Spinal cord (tissue), 9 donors: ENCODE measurements at regions not wholly inside any gene's neighbourhood (a gene's known extent, or its start where the extent isn't known, plus 50 kb on each side); places are given as distances from the start of the nearest gene placed in this dataset.

Experiments used
- DNase-seq, 6 donors: peaks; one replicate each; pipeline versions ENCODE4 v3.0.0 to v3.0.0-alpha.2; 2013 to 2015; ENCODE audit warnings: low spot score in 6 of 6, low read depth in 4 of 6
- H3K27ac ChIP-seq: one replicate; pipeline ENCODE4 v1.5.1; 2013; ENCODE audit warnings: low read depth, low read length, control low read depth
- H3K27me3 ChIP-seq: one replicate; pipeline ENCODE4 v1.6.1; 2013; ENCODE audit warnings: low read length; ENCODE audit not compliant: control insufficient read depth, insufficient read depth
- H3K36me3 ChIP-seq: one replicate; pipeline ENCODE4 v1.6.1; 2013; ENCODE audit warnings: low read length; ENCODE audit not compliant: control insufficient read depth, insufficient read depth
- H3K4me1 ChIP-seq: one replicate; pipeline ENCODE4 v1.6.1; 2013; ENCODE audit warnings: low read length; ENCODE audit not compliant: control insufficient read depth, insufficient read depth
- H3K4me3 ChIP-seq: one replicate; pipeline ENCODE4 v1.5.1; 2013; ENCODE audit warnings: low read depth, low read length, control low read depth
- H3K9me3 ChIP-seq: one replicate; pipeline ENCODE4 v1.6.1; 2013; ENCODE audit warnings: low read length; ENCODE audit not compliant: control insufficient read depth, insufficient read depth
- WGBS: methylation state at CpG from one replicate; pipeline ENCODE4 v1.1.5; 2013; ENCODE audit warnings: missing lambda C conversion rate; ENCODE audit not compliant: insufficient coverage; 5-methylcytosine and 5-hydroxymethylcytosine counted together
- donor health status: healthy.

DNA sequence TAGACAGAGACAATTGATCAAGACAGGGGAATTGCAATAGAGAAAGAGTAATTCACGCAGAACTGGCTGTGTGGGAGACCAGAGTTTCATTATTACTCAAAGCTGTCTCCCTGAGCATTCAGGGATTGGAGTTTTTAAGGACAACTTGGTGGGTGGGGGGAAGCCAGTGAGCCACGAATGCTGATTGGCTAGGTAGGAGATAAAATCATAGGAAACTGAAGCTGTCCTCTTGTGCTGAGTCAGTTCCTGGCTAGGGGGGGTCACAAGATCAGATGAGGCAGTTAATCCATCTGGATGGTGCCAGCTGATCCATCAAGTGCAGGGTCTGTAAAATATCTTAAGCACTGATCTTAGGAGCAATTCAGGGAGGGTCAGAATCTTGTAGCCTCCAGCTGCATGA lies 358.6 kb downstream of the GPM6A start:
- Histone ChIP-seq H3K27ac (no peak overlapping the region), H3K4me3 (no peak overlapping the region), H3K9me3 (peaks cover 2% of the 10 kb centered on the region), H3K27me3 (no peaks in the 10 kb centered on the region), H3K36me3 (no peaks in the 10 kb centered on the region), H3K4me1 (no peaks in the 10 kb centered on the region)
- no peak for DNase-seq
- 71% methylated on average over 2 of the region's 2 CpGs for WGBS

DNA sequence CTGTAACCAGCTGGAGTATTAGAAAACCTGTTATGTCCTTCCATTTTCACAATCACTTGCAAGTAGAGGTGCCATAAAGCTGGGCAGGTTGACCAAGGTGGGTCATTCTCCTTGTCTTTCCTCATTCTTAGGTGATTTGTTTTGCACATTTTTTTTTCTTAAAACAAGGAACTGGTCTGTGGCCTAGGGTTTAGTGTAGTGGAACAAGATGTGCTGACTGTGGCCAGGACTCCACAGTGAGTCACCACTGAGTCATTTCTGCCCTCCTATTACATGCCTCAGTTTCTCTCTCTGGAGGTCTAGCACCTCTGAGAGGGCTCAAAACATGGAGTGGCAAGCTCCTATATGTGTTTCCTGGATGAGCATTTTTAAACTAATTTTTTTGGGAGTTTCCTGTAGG lies 355.9 kb downstream of the GPM6A start:
- Histone ChIP-seq H3K4me3 (no peak overlapping the region), H3K9me3 (peaks cover 2% of the 10 kb centered on the region), H3K36me3 (no peaks in the 10 kb centered on the region), H3K4me1 (no peaks in the 10 kb centered on the region), H3K27me3 (no peaks in the 10 kb centered on the region), H3K27ac (no peak overlapping the region)
- no peak for DNase-seq

DNA sequence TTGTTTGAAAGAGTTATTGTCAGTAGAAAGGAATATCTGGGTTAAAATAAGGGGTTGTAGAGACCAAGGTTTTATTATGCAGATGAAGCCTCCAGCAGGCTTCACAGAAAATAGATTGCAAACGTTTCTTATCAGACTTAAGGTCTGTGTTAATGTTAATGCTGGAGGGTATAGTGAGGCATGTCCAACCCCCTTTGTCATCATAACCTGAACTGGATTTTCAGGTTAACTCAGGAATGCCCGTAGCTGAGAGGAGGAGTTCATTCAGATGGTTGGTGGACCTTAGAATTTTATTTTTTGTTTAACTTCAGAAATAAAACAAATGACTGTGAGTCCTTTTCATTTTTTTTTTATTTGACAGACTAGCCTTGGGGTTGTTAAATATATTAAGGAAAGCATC lies 354.1 kb downstream of the GPM6A start:
- no peaks in the 10 kb centered on the region for H3K36me3 ChIP-seq
- WGBS = 20% methylated on average over 1 of the region's 2 CpGs

DNA sequence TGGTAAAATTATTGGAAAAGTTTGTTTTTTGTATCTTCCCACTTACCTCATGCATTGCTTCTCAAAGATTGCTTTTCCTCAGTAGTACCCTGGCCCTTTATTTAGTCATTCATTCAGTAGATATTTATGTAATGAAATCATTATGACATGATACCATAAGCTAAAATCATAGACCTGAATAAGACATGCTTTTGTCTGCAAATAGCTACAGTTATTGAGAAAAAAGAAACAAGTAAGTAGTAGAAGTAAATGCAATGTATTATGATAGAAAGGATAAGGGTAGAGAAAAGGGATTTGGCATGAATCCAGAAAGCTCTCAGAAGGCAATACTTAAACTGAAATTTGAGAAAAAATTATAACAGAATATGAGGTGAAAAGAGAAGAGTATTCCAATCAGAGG lies 352.5 kb downstream of the GPM6A start:
- DNase-seq = no peak
- Histone ChIP-seq H3K4me1 (no peaks in the 10 kb centered on the region), H3K4me3 (no peak overlapping the region), H3K9me3 (peaks cover 2% of the 10 kb centered on the region), H3K27ac (no peak overlapping the region), H3K36me3 (no peaks in the 10 kb centered on the region), H3K27me3 (no peaks in the 10 kb centered on the region)

More for the DNA sequence above, 354.1 kb downstream of the GPM6A start:
- H3K27me3 ChIP-seq = no peaks in the 10 kb centered on the region
- H3K4me3 ChIP-seq = no peak overlapping the region
- no peak for DNase-seq
- H3K27ac ChIP-seq = no peak overlapping the region
- peaks cover 2% of the 10 kb centered on the region for H3K9me3 ChIP-seq
- no peaks in the 10 kb centered on the region for H3K4me1 ChIP-seq

DNA sequence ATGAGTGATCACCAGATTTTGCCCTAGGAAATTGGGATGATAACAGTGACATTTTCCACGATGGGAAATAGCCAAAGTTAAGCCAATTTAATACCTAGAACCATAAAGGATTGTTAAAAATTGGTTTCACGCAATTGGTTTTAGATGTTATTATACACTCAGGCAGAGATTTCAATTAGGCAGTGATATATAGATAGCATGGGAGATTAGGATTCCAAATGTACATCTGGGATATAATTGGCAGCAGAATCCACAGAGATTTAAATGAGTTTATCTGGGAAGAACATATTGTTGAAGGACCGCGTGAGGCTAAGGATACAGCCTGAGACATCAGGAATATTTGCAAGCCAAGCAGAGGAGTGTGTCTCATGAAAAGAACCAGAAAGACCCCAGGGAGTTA lies 351.6 kb downstream of the GPM6A start:
- DNase-seq = peak in 1 of 6 donors; percentile 62
- H3K36me3 ChIP-seq = no peaks in the 10 kb centered on the region
- H3K27ac ChIP-seq = no peak overlapping the region
- H3K27me3 ChIP-seq = no peaks in the 10 kb centered on the region
- whole genome bisulfite sequencing = 75% methylated on average over 2 of the region's 4 CpGs
- H3K9me3 ChIP-seq = no peaks in the 10 kb centered on the region
- no peak overlapping the region for H3K4me3 ChIP-seq
- no peaks in the 10 kb centered on the region for H3K4me1 ChIP-seq

DNA sequence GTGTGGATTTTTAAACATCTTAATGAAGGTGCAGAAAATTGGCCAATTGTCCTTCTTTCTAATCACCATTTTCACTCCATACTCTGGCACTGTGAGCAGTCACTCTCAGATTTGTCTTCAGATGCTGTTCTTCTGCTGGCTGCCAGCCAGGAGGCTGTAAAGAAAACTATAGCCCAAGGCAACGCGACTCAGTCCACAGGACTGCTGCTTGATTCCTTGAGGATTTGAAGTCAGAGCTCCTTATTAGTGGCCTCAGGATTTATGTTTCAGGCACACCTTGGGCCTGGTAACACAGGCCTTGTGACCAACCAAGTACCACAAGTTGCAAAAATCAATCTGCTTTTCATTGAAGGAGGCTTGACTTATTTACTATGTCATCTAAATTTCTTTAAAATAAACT lies 342.6 kb downstream of the GPM6A start:
- Histone ChIP-seq H3K9me3 (no peaks in the 10 kb centered on the region), H3K27ac (no peak overlapping the region)
- 12% methylated on average over 2 of the region's 2 CpGs for WGBS

DNA sequence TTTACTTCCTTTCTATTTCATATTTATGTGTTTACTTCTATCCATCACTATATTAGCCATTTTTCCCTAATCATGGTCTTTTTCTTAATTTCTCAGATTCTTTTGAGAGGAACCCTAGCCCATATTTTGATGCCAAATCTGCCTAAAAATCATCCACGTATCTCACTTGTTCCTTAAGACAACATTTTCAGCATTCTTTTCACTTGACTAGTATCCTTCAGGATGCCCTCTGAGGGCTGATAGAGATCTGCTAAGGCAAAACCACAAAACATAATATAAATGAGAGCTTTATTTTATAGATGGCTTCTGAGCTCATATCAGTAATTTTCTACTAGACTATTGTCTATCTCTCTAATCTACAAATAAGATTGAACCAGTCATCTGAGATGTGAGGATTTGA lies 341.9 kb downstream of the GPM6A start:
- WGBS = no CpG with 5 or more reads among the region's 1 CpG
- Histone ChIP-seq H3K4me1 (no peaks in the 10 kb centered on the region), H3K4me3 (no peak overlapping the region), H3K27me3 (no peaks in the 10 kb centered on the region), H3K27ac (no peak overlapping the region), H3K9me3 (no peaks in the 10 kb centered on the region), H3K36me3 (no peaks in the 10 kb centered on the region)
- DNase-seq = no peak

More for the DNA sequence above, 342.6 kb downstream of the GPM6A start:
- Histone ChIP-seq H3K4me1 (no peaks in the 10 kb centered on the region), H3K4me3 (no peak overlapping the region), H3K36me3 (no peaks in the 10 kb centered on the region), H3K27me3 (no peaks in the 10 kb centered on the region)
- peak in 2 of 6 donors; percentile 23 to 54 for DNase-seq

DNA sequence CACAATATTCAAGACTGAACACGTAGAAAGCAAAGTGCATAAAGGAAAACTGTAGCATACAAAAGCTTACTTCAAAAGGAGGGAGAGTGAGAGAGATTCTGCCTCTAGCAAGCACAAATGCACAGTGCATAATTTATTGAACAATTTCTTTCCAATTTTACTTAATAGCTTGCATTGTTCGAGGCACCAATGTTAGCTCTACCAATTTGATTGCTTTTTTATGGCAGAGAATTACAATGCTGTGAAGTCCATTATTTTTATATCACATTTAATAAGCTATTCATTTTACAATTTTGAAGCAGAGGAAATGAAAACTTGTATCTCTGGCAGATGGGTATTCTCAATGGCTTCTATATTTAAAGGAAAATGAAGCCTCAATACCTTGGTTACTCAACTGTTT lies 331.7 kb downstream of the GPM6A start:
- Histone ChIP-seq H3K27ac (no peak overlapping the region), H3K27me3 (no peaks in the 10 kb centered on the region), H3K36me3 (no peaks in the 10 kb centered on the region), H3K4me3 (no peak overlapping the region), H3K4me1 (no peaks in the 10 kb centered on the region), H3K9me3 (no peaks in the 10 kb centered on the region)
- peak in 2 of 6 donors; percentile 12 to 86 for DNase-seq
- WGBS = no CpG with 5 or more reads among the region's 2 CpGs

DNA sequence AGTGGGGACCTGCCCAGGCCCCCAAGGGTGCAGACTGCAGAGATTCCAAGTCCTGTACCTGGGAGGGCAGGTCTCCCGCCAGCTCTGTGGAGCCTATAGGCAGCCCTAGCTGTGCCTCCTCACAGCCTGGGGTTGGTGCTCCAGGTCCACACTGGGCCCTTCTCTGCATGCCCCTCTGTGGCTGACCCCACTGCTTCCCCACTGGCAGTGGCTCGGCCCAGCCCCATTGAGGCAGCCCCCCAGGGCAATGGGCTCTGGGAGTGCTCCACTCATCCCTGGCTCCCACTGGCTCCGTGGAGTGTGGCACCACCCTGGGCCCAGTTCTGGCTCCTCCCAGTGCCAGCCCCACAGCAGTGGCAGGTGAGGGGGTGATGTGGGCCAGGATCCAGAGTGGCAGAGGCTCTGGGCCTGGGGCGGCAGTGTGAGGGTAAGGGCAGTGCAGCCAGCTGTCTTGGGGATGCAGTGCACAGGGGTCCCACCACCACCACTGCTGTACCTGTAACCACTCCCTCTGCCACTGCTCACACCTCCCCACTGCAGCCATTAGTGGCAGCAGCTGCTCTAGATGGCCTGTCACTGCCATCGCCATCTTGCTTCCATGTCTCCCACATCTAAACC lies 312.2 kb downstream of the GPM6A start:
- WGBS = 89% methylated on average over 4 of the region's 5 CpGs

DNA sequence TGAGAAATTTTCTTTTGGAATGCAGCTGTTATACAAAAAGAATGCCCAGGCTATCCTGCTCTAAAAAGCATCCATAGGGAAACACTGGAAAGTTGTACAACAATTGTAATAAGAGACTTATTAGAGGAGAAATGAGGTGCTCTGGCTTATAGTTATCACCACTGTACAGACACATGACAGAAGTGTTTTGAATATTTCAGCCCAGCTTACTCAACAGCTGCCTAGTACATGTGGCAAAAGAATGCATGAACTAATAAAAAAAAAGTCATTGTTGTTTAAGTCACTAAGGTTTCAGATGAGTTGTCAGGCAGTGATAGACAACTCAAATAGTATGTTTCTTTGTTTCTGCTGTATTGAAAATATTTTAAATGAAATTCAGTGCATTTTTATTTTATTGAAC lies 307.7 kb downstream of the GPM6A start:
- no peak overlapping the region for H3K27ac ChIP-seq
- no peak for DNase-seq
- peaks cover 2% of the 10 kb centered on the region for H3K9me3 ChIP-seq
- no peaks in the 10 kb centered on the region for H3K27me3 ChIP-seq
- H3K36me3 ChIP-seq = no peaks in the 10 kb centered on the region
- H3K4me1 ChIP-seq = no peaks in the 10 kb centered on the region
- no peak overlapping the region for H3K4me3 ChIP-seq

More for the DNA sequence above, 312.2 kb downstream of the GPM6A start:
- Histone ChIP-seq H3K27ac (no peak overlapping the region), H3K36me3 (no peaks in the 10 kb centered on the region), H3K27me3 (no peaks in the 10 kb centered on the region), H3K9me3 (peaks cover 4% of the 10 kb centered on the region), H3K4me1 (no peaks in the 10 kb centered on the region), H3K4me3 (no peak overlapping the region)
- no peak for DNase-seq
